GM21423 (cell line): ENCODE measurements at regions not wholly inside any gene's neighbourhood (a gene's known extent, or its start where the extent isn't known, plus 50 kb on each side); places are given as distances from the start of the nearest gene placed in this dataset.
"Not testable (repeated sequence)": the region's sequence is repeated elsewhere in the genome, so short reads cannot be mapped to it uniquely, and the experiment has no call there.

Experiments
- ATAC-seq: cut with Tn5 transposase; IDR thresholded peaks from one replicate; pipeline ENCODE4 v1.9.1; 2021; ENCODE audit warnings: mild to moderate bottlenecking, moderate library complexity; ENCODE audit not compliant: unreplicated experiment

GRCh38 chr3:72028726-72029125 lies 243.8 kb upstream of the PROK2 start:
- ATAC-seq: not testable (repeated sequence)

- not testable (repeated sequence) for ATAC-seq
Observed at GRCh38 chr3:72028307-72028706, 243.4 kb upstream of the PROK2 start.

- ATAC-seq: not testable (repeated sequence)
Observed at GRCh38 chr3:72027728-72028127, 242.8 kb upstream of the PROK2 start.

GRCh38 chr3:72022027-72022426 lies 237.1 kb upstream of the PROK2 start:
- ATAC-seq: no peak

- no peak for ATAC-seq
Observed at GRCh38 chr3:72021531-72021930, 236.6 kb upstream of the PROK2 start.

GRCh38 chr3:72018343-72018984 lies 233.5 kb upstream of the PROK2 start:
- no peak for ATAC-seq

- ATAC-seq: no peak
Observed at GRCh38 chr3:72017935-72018334, 233.0 kb upstream of the PROK2 start.

- no peak for ATAC-seq
Observed at GRCh38 chr3:72017311-72017710, 232.4 kb upstream of the PROK2 start.

- no peak for ATAC-seq
Observed at GRCh38 chr3:72015463-72015862, 230.5 kb upstream of the PROK2 start.

- no peak for ATAC-seq
Observed at GRCh38 chr3:72013084-72013483, 228.1 kb upstream of the PROK2 start.

- ATAC-seq: no peak
Observed at GRCh38 chr3:72012363-72012762, 227.4 kb upstream of the PROK2 start.

- no peak for ATAC-seq
Observed at GRCh38 chr3:72011485-72011884, 226.5 kb upstream of the PROK2 start.

GRCh38 chr3:72009851-72010443 lies 225.0 kb upstream of the PROK2 start:
- ATAC-seq: no peak

- ATAC-seq: no peak
Observed at GRCh38 chr3:72008226-72008996, 223.5 kb upstream of the PROK2 start.

GRCh38 chr3:72006631-72007556 lies 221.9 kb upstream of the PROK2 start:
- ATAC-seq: no peak

GRCh38 chr3:72004749-72005292 lies 219.9 kb upstream of the PROK2 start:
- no peak for ATAC-seq

- ATAC-seq: no peak
Observed at GRCh38 chr3:72003936-72004335, 219.0 kb upstream of the PROK2 start.

GRCh38 chr3:72001758-72002157 lies 216.8 kb upstream of the PROK2 start:
- ATAC-seq: no peak

- ATAC-seq: no peak
Observed at GRCh38 chr3:71998995-71999673, 214.2 kb upstream of the PROK2 start.

GRCh38 chr3:71997066-71997653 lies 212.2 kb upstream of the PROK2 start:
- ATAC-seq: no peak
